ENCODE measurements at regions not wholly inside any gene's neighbourhood (a gene's known extent, or its start where the extent isn't known, plus 50 kb on each side); places are given as distances from the start of the nearest gene placed in this dataset.

DNA sequence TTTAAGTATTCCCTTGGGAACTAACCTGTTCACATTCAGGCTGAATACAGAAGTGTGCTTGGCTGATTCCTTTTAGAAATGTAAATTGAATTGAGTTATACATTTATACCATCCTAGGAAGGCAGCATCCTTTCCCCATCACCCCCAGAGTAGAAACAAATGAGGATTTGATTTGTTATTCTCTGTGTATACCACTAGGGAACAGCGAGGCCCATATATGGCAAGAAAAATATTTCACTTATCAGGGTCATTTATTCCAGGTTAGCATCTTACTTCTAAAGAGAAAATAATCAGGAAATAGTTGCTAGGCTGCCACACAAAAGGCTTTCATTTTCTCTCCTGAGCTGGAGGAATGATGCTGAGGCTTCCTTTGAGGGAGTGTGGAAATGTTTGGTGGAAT, 516.9 kb downstream of the PIK3C3 start:
- no CpG with 5 or more reads among the region's 1 CpG for WGBS, 2 experiments (ENCODE audit: insufficient coverage in 2 of 2)
- no peak overlapping the region for H3K4me3 ChIP-seq (ENCODE audit: extremely low read depth, insufficient read depth, low read length, poor library complexity, severe bottlenecking)
- no peaks in the 10 kb centered on the region for H3K9me3 ChIP-seq (ENCODE audit: control insufficient read depth, low read length)
- H3K27ac ChIP-seq (ENCODE audit: low read depth, low read length, severe bottlenecking) = no peak overlapping the region
- no peaks in the 10 kb centered on the region for H3K36me3 ChIP-seq (ENCODE audit: control insufficient read depth, insufficient read depth, low read length)
- H3K4me1 ChIP-seq (ENCODE audit: control insufficient read depth, insufficient read depth, low read length, poor library complexity, severe bottlenecking) = no peaks in the 10 kb centered on the region

DNA sequence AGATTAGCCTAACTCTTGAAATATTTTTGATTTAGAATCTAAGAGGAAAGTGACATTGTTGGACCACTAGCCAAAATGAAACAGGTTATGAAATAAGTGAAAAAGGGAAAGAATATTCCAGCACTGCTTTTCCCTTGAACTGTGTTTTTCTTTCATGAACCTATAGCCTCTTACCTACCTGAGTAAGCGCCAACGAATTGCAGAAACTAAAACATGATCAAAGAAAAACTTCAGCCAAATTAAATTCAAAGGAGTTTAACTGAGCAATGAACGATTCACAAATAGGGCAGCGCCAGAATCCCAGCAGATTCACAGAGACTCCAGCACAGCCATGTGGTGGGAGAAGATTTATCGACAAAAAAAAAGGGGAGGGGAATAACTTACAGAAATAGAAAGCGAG, 518.6 kb downstream of the PIK3C3 start:
- Histone ChIP-seq H3K4me3 (ENCODE audit: extremely low read depth, insufficient read depth, low read length, poor library complexity, severe bottlenecking) (no peak overlapping the region), H3K9me3 (ENCODE audit: control insufficient read depth, low read length) (no peaks in the 10 kb centered on the region), H3K36me3 (ENCODE audit: control insufficient read depth, insufficient read depth, low read length) (no peaks in the 10 kb centered on the region), H3K4me1 (ENCODE audit: control insufficient read depth, insufficient read depth, low read length, poor library complexity, severe bottlenecking) (no peaks in the 10 kb centered on the region), H3K27ac (ENCODE audit: low read depth, low read length, severe bottlenecking) (no peak overlapping the region)
- 85 to 94% methylated on average over 4 to 6 of the region's 6 CpGs for WGBS, 2 experiments (ENCODE audit: insufficient coverage in 2 of 2)

DNA sequence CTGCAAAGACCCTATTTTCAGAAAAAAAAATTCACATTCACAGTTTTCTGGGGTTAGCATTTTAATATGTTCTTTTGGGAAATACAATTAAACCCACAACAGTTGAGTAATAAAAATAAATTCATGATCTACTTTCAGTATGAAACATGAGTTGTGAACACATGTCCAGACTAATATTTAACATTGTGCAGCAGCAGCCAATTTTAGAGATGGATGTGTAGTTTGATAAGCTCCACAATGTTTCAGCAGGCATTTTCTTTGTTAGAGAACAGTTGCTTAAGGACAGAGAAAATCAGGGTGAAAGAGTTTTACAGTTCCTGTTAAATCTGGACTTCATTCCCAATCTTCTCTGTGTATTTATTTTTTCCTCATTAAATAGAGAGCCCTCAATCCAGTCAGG, 519.5 kb downstream of the PIK3C3 start:
- H3K4me1 ChIP-seq (ENCODE audit: control insufficient read depth, insufficient read depth, low read length, poor library complexity, severe bottlenecking) = no peaks in the 10 kb centered on the region
- H3K27ac ChIP-seq (ENCODE audit: low read depth, low read length, severe bottlenecking) = no peak overlapping the region
- no peaks in the 10 kb centered on the region for H3K36me3 ChIP-seq (ENCODE audit: control insufficient read depth, insufficient read depth, low read length)
- no peaks in the 10 kb centered on the region for H3K9me3 ChIP-seq (ENCODE audit: control insufficient read depth, low read length)
- no peak overlapping the region for H3K4me3 ChIP-seq (ENCODE audit: extremely low read depth, insufficient read depth, low read length, poor library complexity, severe bottlenecking)

DNA sequence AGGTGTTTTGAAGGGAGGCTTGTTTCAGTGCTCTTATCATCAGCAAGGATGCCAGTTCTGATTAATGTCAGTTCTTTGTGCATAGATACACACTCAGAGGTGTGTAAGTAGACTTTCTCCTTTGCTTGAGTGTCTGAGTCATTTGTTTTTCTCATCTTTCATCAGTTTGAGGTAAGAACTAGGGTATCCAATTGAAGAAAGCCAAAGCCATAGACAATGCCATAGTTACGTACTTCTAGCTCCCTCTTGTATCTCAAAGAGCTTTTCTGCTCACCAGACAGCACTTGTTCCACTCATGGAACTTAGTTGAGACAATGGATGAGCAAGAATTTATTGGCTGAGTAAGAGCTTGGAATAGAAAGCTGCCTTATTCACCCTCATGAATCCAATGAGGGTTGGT, 520.1 kb downstream of the PIK3C3 start:
- Histone ChIP-seq H3K36me3 (ENCODE audit: control insufficient read depth, insufficient read depth, low read length) (no peaks in the 10 kb centered on the region), H3K4me1 (ENCODE audit: control insufficient read depth, insufficient read depth, low read length, poor library complexity, severe bottlenecking) (no peaks in the 10 kb centered on the region), H3K4me3 (ENCODE audit: extremely low read depth, insufficient read depth, low read length, poor library complexity, severe bottlenecking) (no peak overlapping the region), H3K9me3 (ENCODE audit: control insufficient read depth, low read length) (no peaks in the 10 kb centered on the region), H3K27ac (ENCODE audit: low read depth, low read length, severe bottlenecking) (no peak overlapping the region)
- 100% methylated on average over 1 of the region's 1 CpG; no CpG with 5 or more reads in 1 of the 2 experiments for WGBS, 2 experiments (ENCODE audit: insufficient coverage in 2 of 2)

DNA sequence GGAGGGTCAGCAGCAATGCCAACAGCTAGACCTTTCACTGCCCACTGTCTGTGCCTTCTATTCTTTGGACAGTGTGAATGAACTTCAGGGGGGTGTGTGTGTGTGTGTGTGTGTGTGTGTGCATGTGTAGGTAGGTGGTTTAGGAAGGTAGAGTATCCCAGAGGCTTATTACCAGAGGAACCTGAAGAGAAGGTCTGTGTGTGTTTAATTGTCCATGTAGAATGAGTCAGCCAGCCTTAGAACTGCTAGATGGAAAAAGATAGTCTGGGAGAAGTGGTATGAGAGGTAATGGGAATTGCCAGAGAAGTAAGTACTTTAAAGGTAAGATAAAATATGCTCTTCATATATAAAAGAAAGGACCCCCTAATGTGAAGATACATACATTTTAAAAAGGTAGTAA, 522.2 kb downstream of the PIK3C3 start:
- no peaks in the 10 kb centered on the region for H3K36me3 ChIP-seq (ENCODE audit: control insufficient read depth, insufficient read depth, low read length)
- no peak overlapping the region for H3K4me3 ChIP-seq (ENCODE audit: extremely low read depth, insufficient read depth, low read length, poor library complexity, severe bottlenecking)
- H3K9me3 ChIP-seq (ENCODE audit: control insufficient read depth, low read length) = no peaks in the 10 kb centered on the region
- H3K4me1 ChIP-seq (ENCODE audit: control insufficient read depth, insufficient read depth, low read length, poor library complexity, severe bottlenecking) = no peaks in the 10 kb centered on the region
- H3K27ac ChIP-seq (ENCODE audit: low read depth, low read length, severe bottlenecking) = no peak overlapping the region

DNA sequence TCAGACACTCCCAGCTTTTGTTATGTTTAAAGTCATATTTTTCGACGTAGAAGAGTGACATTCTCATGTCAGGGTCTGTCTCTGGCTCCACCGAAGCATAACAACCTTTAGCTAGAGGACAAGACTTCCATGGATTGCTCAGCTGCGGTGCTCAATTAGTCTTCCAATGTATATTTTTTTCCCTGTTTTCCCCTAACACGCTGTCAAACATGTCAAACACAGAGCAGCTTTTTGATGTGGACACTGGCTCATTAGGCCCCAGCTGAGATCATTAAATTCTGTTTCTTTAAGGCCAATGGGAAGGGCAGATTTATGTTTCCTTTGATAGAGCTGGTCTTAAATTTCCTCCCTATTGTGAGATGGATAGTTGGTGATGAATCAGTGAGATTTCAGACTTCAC, 525.4 kb downstream of the PIK3C3 start:
- no peak overlapping the region for H3K4me3 ChIP-seq (ENCODE audit: extremely low read depth, insufficient read depth, low read length, poor library complexity, severe bottlenecking)
- no peak overlapping the region for H3K27ac ChIP-seq (ENCODE audit: low read depth, low read length, severe bottlenecking)
- H3K4me1 ChIP-seq (ENCODE audit: control insufficient read depth, insufficient read depth, low read length, poor library complexity, severe bottlenecking) = no peaks in the 10 kb centered on the region
- WGBS, 2 experiments (ENCODE audit: insufficient coverage in 2 of 2) = 86 to 93% methylated on average over 5 of the region's 5 CpGs
- no peaks in the 10 kb centered on the region for H3K36me3 ChIP-seq (ENCODE audit: control insufficient read depth, insufficient read depth, low read length)
- peaks cover 4% of the 10 kb centered on the region for H3K9me3 ChIP-seq (ENCODE audit: control insufficient read depth, low read length)

DNA sequence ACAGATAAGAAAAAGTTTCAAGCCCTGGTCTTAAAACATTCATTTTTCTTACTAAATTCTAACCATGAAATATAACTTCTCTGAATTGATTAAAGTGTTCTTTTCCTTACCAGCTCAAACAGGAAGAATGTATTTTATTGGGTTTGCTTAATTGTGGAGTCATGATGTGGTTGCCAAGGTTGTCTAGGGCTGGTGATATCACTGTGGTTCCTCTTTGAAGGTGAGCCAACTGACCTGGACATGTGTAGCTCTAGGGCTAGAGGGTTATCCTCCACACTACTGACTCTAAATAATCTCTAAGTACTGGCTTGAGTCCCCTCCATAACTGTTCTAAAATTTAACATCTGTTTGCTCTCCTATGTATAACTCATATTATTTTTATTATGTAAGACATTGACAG, 529.6 kb downstream of the PIK3C3 start:
- Histone ChIP-seq H3K27ac (ENCODE audit: low read depth, low read length, severe bottlenecking) (no peak overlapping the region), H3K36me3 (ENCODE audit: control insufficient read depth, insufficient read depth, low read length) (no peaks in the 10 kb centered on the region), H3K4me3 (ENCODE audit: extremely low read depth, insufficient read depth, low read length, poor library complexity, severe bottlenecking) (no peak overlapping the region), H3K4me1 (ENCODE audit: control insufficient read depth, insufficient read depth, low read length, poor library complexity, severe bottlenecking) (no peaks in the 10 kb centered on the region), H3K9me3 (ENCODE audit: control insufficient read depth, low read length) (peaks cover 7% of the 10 kb centered on the region)

DNA sequence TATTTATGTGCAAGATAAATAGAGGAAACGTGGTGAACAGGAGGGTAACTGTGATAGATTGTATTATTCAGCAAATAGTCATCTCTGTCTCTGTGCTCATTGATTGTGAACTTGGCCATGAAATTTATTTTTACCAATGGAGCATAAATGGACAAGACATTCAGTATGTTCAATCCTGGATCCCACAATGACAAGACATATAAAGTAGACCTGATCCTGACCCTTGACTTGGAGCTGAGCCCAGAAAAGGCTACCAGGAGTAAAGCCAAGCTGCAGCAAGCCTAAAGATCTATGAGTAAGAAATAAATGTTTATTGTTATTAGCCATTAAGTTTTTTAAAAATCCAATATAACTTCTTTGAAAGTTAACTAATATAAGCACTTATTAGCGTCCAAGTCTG, 531.2 kb downstream of the PIK3C3 start:
- Histone ChIP-seq H3K4me3 (ENCODE audit: extremely low read depth, insufficient read depth, low read length, poor library complexity, severe bottlenecking) (no peak overlapping the region), H3K4me1 (ENCODE audit: control insufficient read depth, insufficient read depth, low read length, poor library complexity, severe bottlenecking) (no peaks in the 10 kb centered on the region), H3K27ac (ENCODE audit: low read depth, low read length, severe bottlenecking) (no peak overlapping the region), H3K9me3 (ENCODE audit: control insufficient read depth, low read length) (peaks cover 7% of the 10 kb centered on the region), H3K36me3 (ENCODE audit: control insufficient read depth, insufficient read depth, low read length) (no peaks in the 10 kb centered on the region)
- WGBS, 2 experiments (ENCODE audit: insufficient coverage in 2 of 2) = 78 to 100% methylated on average over 1 of the region's 2 CpGs

DNA sequence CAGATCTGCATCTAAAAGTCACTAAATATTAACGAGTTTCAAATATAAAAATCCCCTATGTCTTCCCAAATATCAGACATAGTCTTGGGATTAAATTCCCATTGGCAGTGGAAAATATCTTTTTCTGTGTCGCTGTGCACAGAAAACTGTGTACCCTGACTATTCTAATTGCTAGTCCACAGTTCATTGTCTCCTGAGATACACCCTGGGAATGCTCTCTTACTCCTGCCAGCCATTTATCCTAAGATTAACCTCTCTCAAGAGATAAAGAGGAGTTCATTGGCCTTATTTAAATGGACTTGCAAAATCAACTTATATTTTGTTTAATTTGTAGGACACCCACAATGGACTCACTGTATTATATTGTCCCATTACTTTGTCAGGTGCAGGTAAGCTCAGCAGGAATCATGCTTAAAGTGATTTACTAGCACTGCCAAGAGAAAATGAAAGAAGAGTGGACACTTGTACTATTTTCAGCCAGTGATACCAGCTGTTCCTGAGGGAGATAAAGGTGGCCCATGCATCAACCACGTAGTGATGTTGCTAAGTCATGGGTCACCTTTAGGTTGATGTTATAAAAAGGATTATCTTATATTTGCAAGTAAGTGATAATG, 553.8 kb downstream of the PIK3C3 start:
- H3K27ac ChIP-seq (ENCODE audit: low read depth, low read length, severe bottlenecking) = no peak overlapping the region

DNA sequence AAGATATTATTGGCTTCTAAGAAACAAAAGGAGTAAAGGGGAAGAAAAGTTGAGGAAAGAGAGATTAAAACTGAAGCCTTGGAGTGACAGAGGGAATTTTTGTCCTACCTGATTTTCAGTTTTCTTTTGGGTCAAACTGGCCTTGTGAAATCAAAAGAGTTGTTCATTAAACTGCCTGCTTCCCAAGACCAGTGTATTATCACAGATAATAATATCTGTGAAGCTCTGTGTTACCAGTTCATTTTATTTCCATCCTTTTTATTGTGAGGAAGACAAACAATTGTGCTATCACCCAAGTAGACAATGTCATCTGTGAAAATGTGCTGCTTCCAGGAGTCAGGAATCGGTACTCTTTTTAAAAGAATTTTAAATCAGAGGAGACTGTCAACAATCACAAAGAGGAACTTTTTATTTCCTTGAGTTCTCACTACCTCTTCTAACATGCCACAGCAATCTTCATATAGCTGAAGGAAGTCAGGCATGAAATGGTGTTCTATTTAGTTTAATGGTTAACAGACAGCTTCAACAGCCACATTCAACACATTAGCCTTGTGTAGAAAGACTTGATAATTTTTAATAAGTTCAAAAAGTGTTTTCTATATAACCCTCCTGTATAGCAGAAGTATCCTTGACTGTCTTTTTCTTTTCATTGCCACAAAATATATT, 554.8 kb downstream of the PIK3C3 start:
- H3K27ac ChIP-seq (ENCODE audit: low read depth, low read length, severe bottlenecking) = no peak overlapping the region
- no peak overlapping the region for H3K4me3 ChIP-seq (ENCODE audit: extremely low read depth, insufficient read depth, low read length, poor library complexity, severe bottlenecking)
- 83% methylated on average over 1 of the region's 1 CpG; no CpG with 5 or more reads in 1 of the 2 experiments for WGBS, 2 experiments (ENCODE audit: insufficient coverage in 2 of 2)
- no peaks in the 10 kb centered on the region for H3K9me3 ChIP-seq (ENCODE audit: control insufficient read depth, low read length)
- H3K36me3 ChIP-seq (ENCODE audit: control insufficient read depth, insufficient read depth, low read length) = no peaks in the 10 kb centered on the region
- H3K4me1 ChIP-seq (ENCODE audit: control insufficient read depth, insufficient read depth, low read length, poor library complexity, severe bottlenecking) = peaks cover 4% of the 10 kb centered on the region

More for the DNA sequence above, 553.8 kb downstream of the PIK3C3 start:
- H3K4me1 ChIP-seq (ENCODE audit: control insufficient read depth, insufficient read depth, low read length, poor library complexity, severe bottlenecking) = no peaks in the 10 kb centered on the region
- H3K9me3 ChIP-seq (ENCODE audit: control insufficient read depth, low read length) = no peaks in the 10 kb centered on the region
- H3K36me3 ChIP-seq (ENCODE audit: control insufficient read depth, insufficient read depth, low read length) = no peaks in the 10 kb centered on the region
- no peak overlapping the region for H3K4me3 ChIP-seq (ENCODE audit: extremely low read depth, insufficient read depth, low read length, poor library complexity, severe bottlenecking)
- 83 to 96% methylated on average over 2 to 3 of the region's 3 CpGs for WGBS, 2 experiments (ENCODE audit: insufficient coverage in 2 of 2)

DNA sequence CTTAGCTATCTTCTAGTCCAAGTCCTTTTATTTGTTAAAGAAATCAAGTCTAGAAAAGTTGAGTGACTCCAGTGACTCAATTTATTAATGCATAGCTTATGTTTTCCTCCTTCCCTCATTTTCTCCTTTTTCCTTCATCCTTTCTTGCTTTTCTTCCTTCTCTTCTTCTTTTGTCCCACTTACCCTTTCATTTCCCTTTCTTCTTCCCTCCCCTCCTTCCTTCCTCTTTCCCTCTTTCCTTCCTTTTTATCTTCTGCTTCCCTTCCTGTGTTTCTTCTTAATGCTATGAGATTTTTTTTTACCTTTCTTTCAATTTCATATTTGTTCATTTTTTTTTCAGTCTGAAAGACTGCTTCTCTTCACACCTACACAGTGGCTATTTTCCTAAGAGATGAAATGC, 555.5 kb downstream of the PIK3C3 start:
- Histone ChIP-seq H3K27ac (ENCODE audit: low read depth, low read length, severe bottlenecking) (no peak overlapping the region), H3K4me1 (ENCODE audit: control insufficient read depth, insufficient read depth, low read length, poor library complexity, severe bottlenecking) (peaks cover 4% of the 10 kb centered on the region), H3K4me3 (ENCODE audit: extremely low read depth, insufficient read depth, low read length, poor library complexity, severe bottlenecking) (no peak overlapping the region)

More for the DNA sequence above, 555.5 kb downstream of the PIK3C3 start:
- H3K36me3 ChIP-seq (ENCODE audit: control insufficient read depth, insufficient read depth, low read length) = no peaks in the 10 kb centered on the region
- H3K9me3 ChIP-seq (ENCODE audit: control insufficient read depth, low read length) = no peaks in the 10 kb centered on the region
